RWPE2 (cell line): ENCODE measurements at regions not wholly inside any gene's neighbourhood (a gene's known extent, or its start where the extent isn't known, plus 50 kb on each side); places are given as distances from the start of the nearest gene placed in this dataset.

Experiments used
- ATAC-seq: fragments of 200-7000 bp; cut with Tn5 transposase; 3 replicates; pipeline ENCODE4 v1.9.1; 2021; ENCODE audit warnings: low read depth
- DNase-seq: peaks from one replicate; pipeline ENCODE4 v3.0.0-alpha.2; 2020; ENCODE audit warnings: low spot score
- H3K27ac ChIP-seq: fragments of 450-650 bp; 2 replicates; pipeline ENCODE4 v1.5.1; 2017; ENCODE audit warnings: mild to moderate bottlenecking; ENCODE audit not compliant: poor library complexity, severe bottlenecking
- H3K27me3 ChIP-seq: fragments of 250-450 bp; sonication (Bioruptor Pico); 2 replicates; pipeline ENCODE4 v1.5.1; 2021; ENCODE audit warnings: mild to moderate bottlenecking, moderate library complexity; ENCODE audit not compliant: insufficient read depth, poor library complexity, severe bottlenecking
- H3K36me3 ChIP-seq: fragments of 250-450 bp; sonication (Bioruptor Pico); 2 replicates; pipeline ENCODE4 v1.5.1; 2020; ENCODE audit warnings: low read depth, mild to moderate bottlenecking, moderate library complexity
- H3K4me1 ChIP-seq: fragments of 250-450 bp; sonication (Bioruptor Pico); 2 replicates; pipeline ENCODE4 v1.5.1; 2021; ENCODE audit warnings: mild to moderate bottlenecking, moderate library complexity; ENCODE audit not compliant: insufficient read depth, poor library complexity, severe bottlenecking
- H3K4me3 ChIP-seq: fragments of 250-450 bp; sonication (Bioruptor Pico); 2 replicates; pipeline ENCODE4 v1.5.1; 2021; ENCODE audit warnings: mild to moderate bottlenecking, moderate library complexity; ENCODE audit not compliant: severe bottlenecking
- H3K9me3 ChIP-seq: fragments of 250-450 bp; sonication (Bioruptor Pico); 2 replicates; pipeline ENCODE4 v1.5.1; 2021; ENCODE audit warnings: mild to moderate bottlenecking, moderate library complexity; ENCODE audit not compliant: severe bottlenecking
- TF ChIP-seq, protein P1 (sequence below): fragments of 450-650 bp; IDR thresholded peaks from one replicate; pipeline ENCODE4 v1.5.1; 2017; ENCODE audit warnings: mild to moderate bottlenecking, moderate library complexity; ENCODE audit not compliant: poor library complexity, severe bottlenecking

GRCh38 chr1:17908945-17909344 is 153.8 kb downstream of the ACTL8 start:
- Histone ChIP-seq H3K4me3 (no peak overlapping the region), H3K36me3 (no peaks in the 10 kb centered on the region), H3K27me3 (peaks cover 46% of the 10 kb centered on the region), H3K9me3 (no peaks in the 10 kb centered on the region), H3K4me1 (no peaks in the 10 kb centered on the region), H3K27ac (no peak overlapping the region)
- TF ChIP-seq, protein P1, sequence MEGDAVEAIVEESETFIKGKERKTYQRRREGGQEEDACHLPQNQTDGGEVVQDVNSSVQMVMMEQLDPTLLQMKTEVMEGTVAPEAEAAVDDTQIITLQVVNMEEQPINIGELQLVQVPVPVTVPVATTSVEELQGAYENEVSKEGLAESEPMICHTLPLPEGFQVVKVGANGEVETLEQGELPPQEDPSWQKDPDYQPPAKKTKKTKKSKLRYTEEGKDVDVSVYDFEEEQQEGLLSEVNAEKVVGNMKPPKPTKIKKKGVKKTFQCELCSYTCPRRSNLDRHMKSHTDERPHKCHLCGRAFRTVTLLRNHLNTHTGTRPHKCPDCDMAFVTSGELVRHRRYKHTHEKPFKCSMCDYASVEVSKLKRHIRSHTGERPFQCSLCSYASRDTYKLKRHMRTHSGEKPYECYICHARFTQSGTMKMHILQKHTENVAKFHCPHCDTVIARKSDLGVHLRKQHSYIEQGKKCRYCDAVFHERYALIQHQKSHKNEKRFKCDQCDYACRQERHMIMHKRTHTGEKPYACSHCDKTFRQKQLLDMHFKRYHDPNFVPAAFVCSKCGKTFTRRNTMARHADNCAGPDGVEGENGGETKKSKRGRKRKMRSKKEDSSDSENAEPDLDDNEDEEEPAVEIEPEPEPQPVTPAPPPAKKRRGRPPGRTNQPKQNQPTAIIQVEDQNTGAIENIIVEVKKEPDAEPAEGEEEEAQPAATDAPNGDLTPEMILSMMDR: no peak
- no peak for ATAC-seq
- no peak for DNase-seq

DNA sequence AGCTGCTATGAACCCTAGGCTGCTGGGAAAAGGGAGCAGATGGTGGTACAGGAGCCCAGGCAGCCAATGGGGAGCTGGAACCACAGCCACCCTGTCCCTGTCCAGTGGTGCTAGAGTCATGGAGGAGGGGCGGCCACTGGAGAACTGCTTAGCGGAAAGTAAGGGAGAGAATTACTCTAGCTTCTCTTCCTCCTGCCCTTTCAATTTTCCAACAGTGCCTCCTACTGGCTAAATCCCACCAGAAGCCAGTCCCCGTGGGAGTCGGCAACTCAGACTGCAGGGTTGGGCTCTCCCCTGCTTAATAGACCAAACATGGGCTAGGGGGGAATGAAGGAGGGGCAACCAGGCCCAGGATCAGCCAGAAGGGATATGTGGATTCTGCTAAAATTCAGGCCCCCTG is 154.5 kb downstream of the ACTL8 start:
- peaks cover 53% of the 10 kb centered on the region for H3K27me3 ChIP-seq
- no peaks in the 10 kb centered on the region for H3K36me3 ChIP-seq
- no peak overlapping the region for H3K27ac ChIP-seq
- H3K4me3 ChIP-seq: no peak overlapping the region
- no peak for DNase-seq
- TF ChIP-seq, protein P1: peak; percentile 13
- H3K4me1 ChIP-seq: no peaks in the 10 kb centered on the region
- ATAC-seq: no peak
- no peaks in the 10 kb centered on the region for H3K9me3 ChIP-seq

DNA sequence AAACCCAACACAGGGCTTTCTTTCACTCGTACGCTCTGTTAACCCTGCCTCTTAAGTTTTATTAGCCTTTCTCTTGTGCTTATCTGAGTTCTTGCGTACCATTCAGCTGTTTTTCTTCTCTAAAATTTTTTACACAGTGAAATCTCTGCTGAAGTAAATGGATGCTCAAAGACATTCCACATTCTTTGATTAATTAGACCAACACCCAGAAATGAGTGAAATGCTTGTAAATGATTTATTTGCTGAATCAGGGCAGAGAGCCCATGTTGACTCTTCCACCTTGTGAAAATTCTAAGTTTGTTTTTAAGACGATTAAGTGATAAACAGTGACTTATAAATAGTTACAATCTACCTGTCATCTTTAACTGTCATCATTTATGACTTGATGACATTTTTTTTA is 156.7 kb downstream of the ACTL8 start:
- TF ChIP-seq, protein P1: no peak
- Histone ChIP-seq H3K4me1 (no peaks in the 10 kb centered on the region), H3K9me3 (no peaks in the 10 kb centered on the region), H3K36me3 (no peaks in the 10 kb centered on the region), H3K4me3 (no peak overlapping the region), H3K27ac (no peak overlapping the region), H3K27me3 (peaks cover 73% of the 10 kb centered on the region)
- DNase-seq (no peak), ATAC-seq (no peak)

GRCh38 chr1:17912491-17912890 is 157.4 kb downstream of the ACTL8 start:
- H3K36me3 ChIP-seq: no peaks in the 10 kb centered on the region
- H3K4me1 ChIP-seq: no peaks in the 10 kb centered on the region
- no peak for DNase-seq
- H3K4me3 ChIP-seq: no peak overlapping the region
- peaks cover 68% of the 10 kb centered on the region for H3K27me3 ChIP-seq
- no peak for ATAC-seq
- H3K9me3 ChIP-seq: no peaks in the 10 kb centered on the region
- H3K27ac ChIP-seq: no peak overlapping the region
- TF ChIP-seq, protein P1: no peak

DNA sequence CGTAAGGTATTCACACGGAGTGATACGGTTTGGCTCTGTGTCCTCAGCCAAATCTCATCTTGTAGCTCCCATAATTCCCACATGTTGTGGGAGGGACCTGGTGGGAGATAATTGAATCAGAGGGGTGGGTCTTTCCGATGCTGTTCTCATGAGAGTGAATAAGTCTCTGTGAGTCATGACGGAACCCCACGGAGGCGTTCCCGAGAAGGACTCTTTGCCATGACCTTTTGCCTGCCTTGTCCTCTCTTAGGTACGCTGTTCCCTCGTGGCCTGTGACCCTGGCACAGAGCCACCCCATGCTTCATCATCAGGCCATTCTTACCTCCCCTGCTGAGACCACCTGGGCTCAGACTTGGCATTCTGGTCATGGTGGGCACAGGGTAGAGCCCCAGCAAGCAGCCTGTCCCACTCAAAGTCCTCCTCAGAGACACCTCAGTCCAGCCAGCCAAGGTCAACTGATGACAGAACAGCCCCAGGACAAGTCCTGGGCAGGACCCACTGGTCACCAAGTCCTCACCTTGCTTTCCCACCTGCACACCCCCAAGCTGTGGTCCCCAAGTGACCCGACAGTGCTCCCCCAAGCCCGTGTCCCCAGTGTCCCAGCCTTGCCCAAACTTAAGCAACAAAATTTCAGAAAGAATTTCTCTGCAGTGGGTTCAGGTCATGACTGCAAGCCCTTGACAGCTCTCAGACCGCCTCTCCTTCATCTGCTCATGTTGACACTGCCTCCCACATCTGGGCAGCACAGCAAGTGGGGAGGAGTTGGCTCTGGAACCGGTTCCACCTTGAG is 158.4 kb downstream of the ACTL8 start:
- Histone ChIP-seq H3K9me3 (no peaks in the 10 kb centered on the region), H3K4me1 (no peaks in the 10 kb centered on the region), H3K4me3 (no peak overlapping the region), H3K36me3 (no peaks in the 10 kb centered on the region), H3K27me3 (peaks cover 68% of the 10 kb centered on the region), H3K27ac (no peak overlapping the region)
- TF ChIP-seq, protein P1: no peak
- ATAC-seq (no peak), DNase-seq (no peak)
